DMS53 (cell line): ENCODE measurements at regions not wholly inside any gene's neighbourhood (a gene's known extent, or its start where the extent isn't known, plus 50 kb on each side); places are given as distances from the start of the nearest gene placed in this dataset.

Experiments
- DNase-seq: peaks from one replicate; lab custom pipeline; 2025; lab: John Stamatoyannopoulos, UW

- DNase-seq: no peak
Observed at GRCh38 chr15:75134748-75135147, 66.9 kb upstream of the C15orf39 start.

- no peak for DNase-seq
Observed at GRCh38 chr15:75136118-75136517, 65.6 kb upstream of the C15orf39 start.

DNA sequence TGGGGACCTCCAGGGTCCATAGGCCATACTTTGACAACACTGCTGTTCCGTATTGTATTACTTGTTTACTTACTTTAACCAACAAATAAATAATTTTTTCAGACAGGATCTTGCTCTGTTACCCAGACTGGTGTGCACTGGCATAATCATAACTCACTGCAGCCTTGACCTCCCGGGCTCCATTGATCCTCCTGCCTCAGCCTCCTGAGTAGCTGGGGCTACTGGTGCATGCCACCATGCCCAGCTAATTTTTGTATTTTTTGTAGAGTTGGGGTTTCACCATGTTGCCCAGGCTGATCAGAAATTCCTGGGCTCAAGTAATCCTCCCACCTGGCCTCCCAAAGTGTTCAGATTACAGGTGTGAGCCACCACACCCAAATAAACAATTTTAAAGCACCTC, 64.9 kb upstream of the C15orf39 start:
- no peak for DNase-seq

GRCh38 chr15:75138016-75138999, 63.4 kb upstream of the C15orf39 start:
- no peak for DNase-seq

GRCh38 chr15:75140080-75140879, 61.4 kb upstream of the C15orf39 start:
- no peak for DNase-seq

DNA sequence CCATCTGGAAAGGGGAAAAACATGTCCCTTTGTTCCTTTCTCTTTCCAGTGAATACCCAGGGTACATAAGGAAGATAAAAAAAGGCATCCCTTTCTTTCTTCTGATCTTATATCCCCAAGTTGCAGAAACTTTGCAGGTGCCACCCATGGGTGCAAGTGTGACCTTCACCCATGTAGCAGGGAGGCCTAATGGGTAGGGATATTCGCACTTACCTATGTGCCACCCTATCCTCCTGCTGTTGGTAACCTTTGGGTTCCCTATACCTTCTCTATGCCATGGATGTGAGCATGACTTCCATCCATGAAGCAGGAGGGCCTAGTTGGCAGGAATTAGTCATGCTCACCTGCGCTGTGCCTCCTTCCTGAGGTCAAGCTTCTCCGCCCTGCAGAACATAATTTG, 59.2 kb upstream of the C15orf39 start:
- no peak for DNase-seq

DNA sequence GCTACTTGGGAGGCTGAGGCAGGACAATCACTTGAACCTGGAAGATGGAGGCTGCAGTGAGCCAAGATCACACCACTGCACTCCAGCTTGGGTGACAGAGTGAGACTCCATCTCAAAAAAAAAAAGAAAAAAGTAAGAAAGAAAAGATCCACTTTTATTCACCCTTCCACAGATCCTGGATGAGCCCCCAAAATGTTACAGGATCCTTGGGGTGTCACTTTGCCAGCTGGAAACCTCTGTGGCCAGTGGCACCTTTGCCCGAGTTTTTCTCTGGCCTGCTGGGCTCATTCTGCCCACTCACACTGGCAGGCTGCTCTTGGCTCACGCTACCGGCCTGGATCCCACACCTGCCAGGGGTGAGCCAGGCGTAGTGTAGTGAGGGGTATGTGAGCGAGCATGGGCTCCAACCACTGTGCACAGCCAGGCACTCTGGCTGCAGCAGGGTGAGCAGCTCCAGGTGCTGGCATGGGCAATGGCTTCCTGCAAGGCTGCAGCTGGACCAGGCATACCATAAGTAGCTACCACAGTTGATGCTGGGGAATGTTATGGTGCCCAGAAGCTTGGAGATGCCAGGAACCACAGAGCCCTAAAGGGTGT, 57.8 kb upstream of the C15orf39 start:
- peak; percentile 32 for DNase-seq

- no peak for DNase-seq
Observed at GRCh38 chr15:75145027-75145841, 56.4 kb upstream of the C15orf39 start.

DNA sequence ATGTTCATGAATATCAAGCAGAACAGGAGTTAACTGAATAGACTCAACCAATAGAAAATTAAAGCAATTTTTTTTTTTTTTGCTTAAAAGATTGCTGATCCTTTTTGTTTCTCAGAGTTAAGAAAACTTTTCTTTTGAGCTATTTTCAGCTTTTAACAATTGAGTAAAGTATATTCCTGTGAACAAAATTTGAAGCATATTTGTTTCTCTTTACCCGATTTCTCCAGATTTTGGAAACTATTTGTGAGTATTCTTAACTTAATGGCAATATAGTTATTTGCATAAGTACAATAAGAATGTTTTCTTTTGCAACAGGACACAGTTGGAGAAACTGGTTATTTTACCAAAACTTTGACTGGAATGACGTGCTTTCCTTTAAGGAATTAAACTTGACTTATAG, 53.4 kb upstream of the C15orf39 start:
- no peak for DNase-seq

DNA sequence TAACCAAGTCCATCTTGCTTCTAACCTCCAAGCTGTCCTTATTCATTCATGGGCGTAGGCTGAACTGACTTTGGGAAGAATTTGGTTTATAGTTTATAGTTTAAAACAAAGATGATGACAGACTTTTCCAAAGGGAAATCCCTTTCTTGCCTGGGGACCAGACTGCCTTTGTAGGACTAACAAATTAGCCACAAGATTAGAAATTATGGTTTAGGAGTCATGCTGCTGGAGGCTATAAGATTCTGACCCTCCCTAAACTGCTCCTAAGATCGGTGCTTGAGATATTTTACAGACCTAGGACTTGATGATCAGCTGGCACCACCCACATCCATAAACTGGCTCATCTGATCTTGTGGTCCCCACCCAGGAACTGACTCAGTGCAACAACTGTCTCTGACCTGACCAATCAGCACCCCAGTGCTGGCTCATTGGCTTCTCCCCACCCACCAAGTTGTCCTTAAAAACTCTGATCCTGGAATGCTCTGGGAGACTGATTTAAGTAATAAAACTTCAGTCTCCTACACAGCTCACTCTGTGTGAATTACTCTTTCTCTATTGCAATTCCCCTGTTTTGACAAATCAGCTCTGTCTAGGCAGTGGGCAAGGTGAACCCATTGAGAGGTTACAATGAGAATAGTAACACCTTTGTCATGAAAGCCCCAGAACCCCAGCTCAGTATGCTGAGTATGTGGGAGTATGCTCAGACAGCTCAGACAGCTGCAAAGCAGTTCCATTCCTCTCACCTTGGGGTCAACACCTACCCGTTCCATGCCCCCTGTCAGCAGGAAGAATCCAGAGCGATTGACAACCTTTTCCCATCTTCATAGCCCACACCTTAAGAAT, 51.6 kb upstream of the C15orf39 start:
- no peak for DNase-seq

- DNase-seq: no peak
Observed at GRCh38 chr15:75151214-75152128, 50.2 kb upstream of the C15orf39 start.
